ENCODE measurements at regions not wholly inside any gene's neighbourhood (a gene's known extent, or its start where the extent isn't known, plus 50 kb on each side); places are given as distances from the start of the nearest gene placed in this dataset.

DNA sequence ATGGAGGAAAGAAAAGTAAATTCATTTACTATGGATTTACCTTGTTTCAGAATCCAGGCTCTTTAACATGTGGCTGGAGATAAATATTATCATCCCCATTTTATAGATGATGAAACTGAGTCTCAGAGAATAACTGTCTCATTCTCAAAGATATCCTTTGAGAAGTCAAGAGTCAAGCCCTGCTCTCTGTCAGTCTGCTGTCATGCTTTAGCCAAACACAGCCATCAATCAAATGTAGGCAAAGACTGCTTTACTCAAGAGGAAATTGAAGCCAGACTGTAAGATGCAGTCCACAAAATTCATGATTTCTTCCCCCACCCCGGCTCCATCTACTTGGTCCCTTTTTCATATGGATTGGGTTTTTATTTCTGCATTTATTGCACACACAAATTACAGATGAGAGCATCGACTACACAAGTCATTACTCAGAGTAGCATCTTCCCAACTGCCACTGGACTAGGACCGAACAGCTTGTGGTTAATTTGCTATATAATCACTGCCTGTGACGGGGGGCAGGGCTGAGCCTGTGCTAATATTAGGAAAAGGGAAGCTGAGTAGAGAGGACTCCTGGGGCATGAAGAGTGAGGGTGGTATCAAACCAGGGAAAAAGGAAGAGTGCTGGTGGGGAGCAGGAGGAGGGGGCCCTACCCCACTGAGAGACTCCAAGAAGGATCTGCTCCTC is 102.7 kb upstream of the TOP1 start:
- TF ChIP-seq, protein P1, sequence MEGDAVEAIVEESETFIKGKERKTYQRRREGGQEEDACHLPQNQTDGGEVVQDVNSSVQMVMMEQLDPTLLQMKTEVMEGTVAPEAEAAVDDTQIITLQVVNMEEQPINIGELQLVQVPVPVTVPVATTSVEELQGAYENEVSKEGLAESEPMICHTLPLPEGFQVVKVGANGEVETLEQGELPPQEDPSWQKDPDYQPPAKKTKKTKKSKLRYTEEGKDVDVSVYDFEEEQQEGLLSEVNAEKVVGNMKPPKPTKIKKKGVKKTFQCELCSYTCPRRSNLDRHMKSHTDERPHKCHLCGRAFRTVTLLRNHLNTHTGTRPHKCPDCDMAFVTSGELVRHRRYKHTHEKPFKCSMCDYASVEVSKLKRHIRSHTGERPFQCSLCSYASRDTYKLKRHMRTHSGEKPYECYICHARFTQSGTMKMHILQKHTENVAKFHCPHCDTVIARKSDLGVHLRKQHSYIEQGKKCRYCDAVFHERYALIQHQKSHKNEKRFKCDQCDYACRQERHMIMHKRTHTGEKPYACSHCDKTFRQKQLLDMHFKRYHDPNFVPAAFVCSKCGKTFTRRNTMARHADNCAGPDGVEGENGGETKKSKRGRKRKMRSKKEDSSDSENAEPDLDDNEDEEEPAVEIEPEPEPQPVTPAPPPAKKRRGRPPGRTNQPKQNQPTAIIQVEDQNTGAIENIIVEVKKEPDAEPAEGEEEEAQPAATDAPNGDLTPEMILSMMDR (IDR thresholded peaks at IDR 0.05), result no peak
- TF ChIP-seq POLR2A (IDR thresholded peaks at IDR 0.05), result no peak

All from testis (tissue), 2 donors.